CD4-positive, alpha-beta memory T cell (primary cell): ENCODE measurements at regions not wholly inside any gene's neighbourhood (a gene's known extent, or its start where the extent isn't known, plus 50 kb on each side); places are given as distances from the start of the nearest gene placed in this dataset.

Experiments
- CTCF ChIA-PET: fragments of 350-600 bp; sonication (Branson Sonifier 250); formaldehyde crosslinking; loops from one replicate; lab custom pipeline; 2021; ENCODE audit warnings: inconsistent platforms; ENCODE audit not compliant: partially characterized antibody; lab: Charles Lee
- POLR2A ChIA-PET: fragments of 350-600 bp; sonication (Branson Sonifier 250); formaldehyde crosslinking; loops from one replicate; lab custom pipeline; 2021; ENCODE audit not compliant: partially characterized antibody; lab: Charles Lee
- DNase-seq, 5 donors: peaks; one replicate each; pipeline versions ENCODE4 v3.0.0 to v3.0.0-alpha.2; 2020 to 2022; ENCODE audit warnings: mixed read lengths in 1 of 5
- H3K27ac ChIP-seq: one replicate; pipeline ENCODE4 v1.7.0; 2013; ENCODE audit warnings: low read depth, low read length
- H3K27me3 ChIP-seq: 2 replicates; pipeline ENCODE4 v1.7.0; 2013; ENCODE audit warnings: mild to moderate bottlenecking, low read length, moderate library complexity; ENCODE audit not compliant: insufficient read depth
- H3K36me3 ChIP-seq: 2 replicates; pipeline ENCODE4 v1.7.0; 2013; ENCODE audit warnings: mild to moderate bottlenecking, low read length, moderate library complexity; ENCODE audit not compliant: insufficient read depth
- H3K4me1 ChIP-seq: 2 replicates; pipeline ENCODE4 v1.7.0; 2013; ENCODE audit warnings: mild to moderate bottlenecking, low read length, moderate library complexity; ENCODE audit not compliant: insufficient read depth
- H3K4me3 ChIP-seq, 2 donors: one replicate each; pipeline ENCODE4 v1.7.0; 2013; ENCODE audit warnings: low read length in 2 of 2, mild to moderate bottlenecking in 1 of 2
- H3K9me3 ChIP-seq, 2 donors: one replicate each; pipeline ENCODE4 v1.7.0; 2013; ENCODE audit warnings: low read length in 2 of 2, control low read depth in 1 of 2; ENCODE audit not compliant: control insufficient read depth in 1 of 2
- H3K27ac Mint-ChIP-seq, 7 donors: one replicate each; pipeline ENCODE4 v1.8.0; 2020 to 2021; ENCODE audit warnings: mixed read lengths in 7 of 7, mild to moderate bottlenecking in 6 of 7, inconsistent platforms in 3 of 7, moderate library complexity in 3 of 7
- H3K27me3 Mint-ChIP-seq, 2 donors: one replicate each; pipeline ENCODE4 v1.8.0; 2020 to 2021; ENCODE audit warnings: mixed read lengths in 2 of 2
- H3K36me3 Mint-ChIP-seq, 2 donors: one replicate each; pipeline ENCODE4 v1.8.0; 2020 to 2021; ENCODE audit warnings: mixed read lengths in 2 of 2, inconsistent platforms in 1 of 2, mild to moderate bottlenecking in 1 of 2
- H3K4me1 Mint-ChIP-seq, 4 donors: one replicate each; pipeline ENCODE4 v1.8.0; 2020 to 2021; ENCODE audit warnings: mixed read lengths in 4 of 4, mild to moderate bottlenecking in 1 of 4
- H3K4me3 Mint-ChIP-seq, 8 donors: one replicate each; pipeline ENCODE4 v1.8.0; 2020 to 2021; ENCODE audit warnings: mixed read lengths in 8 of 8, mild to moderate bottlenecking in 7 of 8, moderate library complexity in 6 of 8, inconsistent platforms in 3 of 8
- H3K9me3 Mint-ChIP-seq, 8 donors: one replicate each; pipeline ENCODE4 v1.8.0; 2020 to 2021; ENCODE audit warnings: mixed read lengths in 8 of 8, mild to moderate bottlenecking in 5 of 8, inconsistent platforms in 3 of 8, moderate library complexity in 1 of 8
- intact Hi-C: fragments of 100-400 bp; cut with micrococcal nuclease; formaldehyde crosslinking; loops from one replicate; pipeline ENCODE4 v1.15.1; 2023

GRCh38 chr2:52083214-52083613 lies 1051.3 kb upstream of the NRXN1 start:
- ChIA-PET CTCF (no interaction called here), POLR2A (no interaction called here)
- Mint-ChIP-seq H3K4me3 (no peak overlapping the region), H3K4me1 (no peaks in the 10 kb centered on the region), H3K36me3 (no peaks in the 10 kb centered on the region), H3K9me3 (peaks cover 0 to 4% (median 1%) of the 10 kb centered on the region in 8 donors), H3K27ac (no peak overlapping the region), H3K27me3 (no peaks in the 10 kb centered on the region)
- no peak for DNase-seq
- H3K36me3 ChIP-seq: no peaks in the 10 kb centered on the region
- intact Hi-C loops: no loop called here
- H3K27ac ChIP-seq: no peak overlapping the region
- H3K4me3 ChIP-seq: no peak overlapping the region
- H3K27me3 ChIP-seq: no peaks in the 10 kb centered on the region
- H3K4me1 ChIP-seq: no peaks in the 10 kb centered on the region
- H3K9me3 ChIP-seq: no peaks in the 10 kb centered on the region

GRCh38 chr2:52082646-52083045 lies 1050.7 kb upstream of the NRXN1 start:
- Mint-ChIP-seq H3K4me3 (no peak overlapping the region), H3K27me3 (no peaks in the 10 kb centered on the region), H3K4me1 (no peaks in the 10 kb centered on the region), H3K9me3 (peaks cover 0 to 4% (median 2%) of the 10 kb centered on the region in 8 donors), H3K27ac (no peak overlapping the region), H3K36me3 (no peaks in the 10 kb centered on the region)
- ChIA-PET CTCF (no interaction called here), POLR2A (no interaction called here)
- Histone ChIP-seq H3K9me3 (no peaks in the 10 kb centered on the region), H3K4me3 (no peak overlapping the region), H3K27me3 (no peaks in the 10 kb centered on the region), H3K27ac (no peak overlapping the region), H3K4me1 (no peaks in the 10 kb centered on the region), H3K36me3 (no peaks in the 10 kb centered on the region)
- intact Hi-C loops: no loop called here
- DNase-seq: no peak

- ChIA-PET CTCF (no interaction called here), POLR2A (no interaction called here)
- Mint-ChIP-seq H3K4me1 (no peaks in the 10 kb centered on the region), H3K27ac (no peak overlapping the region), H3K4me3 (no peak overlapping the region), H3K9me3 (peaks cover 0 to 8% (median 4%) of the 10 kb centered on the region in 8 donors), H3K36me3 (no peaks in the 10 kb centered on the region), H3K27me3 (no peaks in the 10 kb centered on the region)
- Histone ChIP-seq H3K27me3 (no peaks in the 10 kb centered on the region), H3K36me3 (no peaks in the 10 kb centered on the region), H3K27ac (no peak overlapping the region), H3K9me3 (no peaks in the 10 kb centered on the region), H3K4me3 (no peak overlapping the region), H3K4me1 (no peaks in the 10 kb centered on the region)
- intact Hi-C loops: no loop called here
- DNase-seq: no peak
These were observed 1047.7 kb upstream of the NRXN1 start for GRCh38 chr2:52079602-52080001.

GRCh38 chr2:52077159-52077558 lies 1045.2 kb upstream of the NRXN1 start:
- no peaks in the 10 kb centered on the region for H3K36me3 Mint-ChIP-seq
- Histone ChIP-seq H3K4me3 (no peak overlapping the region), H3K36me3 (no peaks in the 10 kb centered on the region), H3K9me3 (no peaks in the 10 kb centered on the region), H3K27me3 (no peaks in the 10 kb centered on the region), H3K27ac (no peak overlapping the region), H3K4me1 (no peaks in the 10 kb centered on the region)
- H3K4me3 Mint-ChIP-seq: no peak overlapping the region
- H3K27ac Mint-ChIP-seq: no peak overlapping the region
- DNase-seq: no peak
- intact Hi-C loops: no loop called here
- ChIA-PET CTCF (no interaction called here), POLR2A (no interaction called here)
- H3K9me3 Mint-ChIP-seq: peaks cover 0 to 8% (median 4%) of the 10 kb centered on the region in 8 donors
- H3K4me1 Mint-ChIP-seq: no peaks in the 10 kb centered on the region
- no peaks in the 10 kb centered on the region for H3K27me3 Mint-ChIP-seq

- ChIA-PET POLR2A (no interaction called here), CTCF (no interaction called here)
- intact Hi-C loops: no loop called here
- no peak overlapping the region for H3K27ac Mint-ChIP-seq
- no peaks in the 10 kb centered on the region for H3K27me3 Mint-ChIP-seq
- no peaks in the 10 kb centered on the region for H3K4me1 Mint-ChIP-seq
- H3K9me3 ChIP-seq: no peaks in the 10 kb centered on the region
- H3K4me3 ChIP-seq: no peak overlapping the region
- no peaks in the 10 kb centered on the region for H3K4me1 ChIP-seq
- H3K36me3 Mint-ChIP-seq: no peaks in the 10 kb centered on the region
- H3K27ac ChIP-seq: no peak overlapping the region
- DNase-seq: no peak
- H3K9me3 Mint-ChIP-seq: peaks cover 0 to 9% (median 5%) of the 10 kb centered on the region in 8 donors
- H3K27me3 ChIP-seq: no peaks in the 10 kb centered on the region
- no peaks in the 10 kb centered on the region for H3K36me3 ChIP-seq
- no peak overlapping the region for H3K4me3 Mint-ChIP-seq
These were observed 1042.3 kb upstream of the NRXN1 start for GRCh38 chr2:52074130-52074719.

GRCh38 chr2:52072949-52073348 lies 1041.0 kb upstream of the NRXN1 start:
- Mint-ChIP-seq H3K4me3 (no peak overlapping the region), H3K27ac (no peak overlapping the region), H3K36me3 (no peaks in the 10 kb centered on the region), H3K4me1 (no peaks in the 10 kb centered on the region), H3K9me3 (peaks cover 0 to 9% (median 5%) of the 10 kb centered on the region in 8 donors), H3K27me3 (no peaks in the 10 kb centered on the region)
- H3K9me3 ChIP-seq: no peaks in the 10 kb centered on the region
- H3K4me1 ChIP-seq: no peaks in the 10 kb centered on the region
- no peak overlapping the region for H3K27ac ChIP-seq
- H3K4me3 ChIP-seq: no peak overlapping the region
- intact Hi-C loops: no loop called here
- DNase-seq: no peak
- no peaks in the 10 kb centered on the region for H3K27me3 ChIP-seq
- CTCF ChIA-PET: no interaction called here
- H3K36me3 ChIP-seq: no peaks in the 10 kb centered on the region
- POLR2A ChIA-PET: no interaction called here

GRCh38 chr2:52070665-52071064 lies 1038.7 kb upstream of the NRXN1 start:
- POLR2A ChIA-PET: no interaction called here
- Mint-ChIP-seq H3K36me3 (no peaks in the 10 kb centered on the region), H3K4me1 (no peaks in the 10 kb centered on the region), H3K9me3 (peaks cover 0 to 7% (median 2%) of the 10 kb centered on the region in 8 donors), H3K4me3 (no peak overlapping the region), H3K27me3 (no peaks in the 10 kb centered on the region), H3K27ac (no peak overlapping the region)
- H3K27me3 ChIP-seq: no peaks in the 10 kb centered on the region
- H3K36me3 ChIP-seq: no peaks in the 10 kb centered on the region
- H3K4me1 ChIP-seq: no peaks in the 10 kb centered on the region
- H3K4me3 ChIP-seq: no peak overlapping the region
- H3K9me3 ChIP-seq: no peaks in the 10 kb centered on the region
- DNase-seq: no peak
- CTCF ChIA-PET: no interaction called here
- intact Hi-C loops: no loop called here
- no peak overlapping the region for H3K27ac ChIP-seq

GRCh38 chr2:52064234-52064633 lies 1032.3 kb upstream of the NRXN1 start:
- H3K27me3 ChIP-seq: no peaks in the 10 kb centered on the region

More at GRCh38 chr2:52064234-52064633, 1032.3 kb upstream of the NRXN1 start:
- no peak overlapping the region for H3K27ac Mint-ChIP-seq
- Histone ChIP-seq H3K27ac (no peak overlapping the region), H3K9me3 (no peaks in the 10 kb centered on the region), H3K36me3 (no peaks in the 10 kb centered on the region), H3K4me3 (no peak overlapping the region), H3K4me1 (no peaks in the 10 kb centered on the region)
- ChIA-PET POLR2A (no interaction called here), CTCF (no interaction called here)
- intact Hi-C loops: no loop called here
- no peaks in the 10 kb centered on the region for H3K36me3 Mint-ChIP-seq
- no peaks in the 10 kb centered on the region for H3K27me3 Mint-ChIP-seq
- H3K9me3 Mint-ChIP-seq: peaks cover 0 to 19% (median 10%) of the 10 kb centered on the region in 8 donors
- no peaks in the 10 kb centered on the region for H3K4me1 Mint-ChIP-seq
- H3K4me3 Mint-ChIP-seq: no peak overlapping the region
- no peak for DNase-seq
